ENCODE measurements at regions not wholly inside any gene's neighbourhood (a gene's known extent, or its start where the extent isn't known, plus 50 kb on each side); places are given as distances from the start of the nearest gene placed in this dataset.

- no peak for TF ChIP-seq CTCF (IDR thresholded peaks at IDR 0.05)
- TF ChIP-seq POLR2A (IDR thresholded peaks at IDR 0.05), result no peak
Measured at GRCh38 chr18:29309366-29309765, 1132.4 kb upstream of the CDH2 start.

Data from lower leg skin (tissue), 3 donors.